ENCODE measurements at regions not wholly inside any gene's neighbourhood (a gene's known extent, or its start where the extent isn't known, plus 50 kb on each side); places are given as distances from the start of the nearest gene placed in this dataset.

GRCh38 chr20:17108896-17109295 is 117.9 kb upstream of the PCSK2 start:
- dilution Hi-C loops (cut with MboI; ENCODE audit: extremely low pct_ligation_motif_present, low sequenced_read_pairs), result no loop called here

More at GRCh38 chr20:17108896-17109295, 117.9 kb upstream of the PCSK2 start:
- H4K20me1 ChIP-seq (replicated peaks; ENCODE audit: control insufficient read depth, extremely low read depth, insufficient read depth, low read length), result no peaks in the 10 kb centered on the region
- peaks cover 3% of the 10 kb centered on the region for H3K9me3 ChIP-seq (replicated peaks; ENCODE audit: control insufficient read depth, insufficient read depth, low read length)
- H3K79me2 ChIP-seq (ENCODE audit: control insufficient read depth, insufficient read depth, low read length), result no peaks in the 10 kb centered on the region
- H3K4me2 ChIP-seq (ENCODE audit: insufficient read depth, low read length), result no peak overlapping the region
- DNase-seq (ENCODE audit: low read depth, low spot score) (no peak), FAIRE-seq (no peak)
- H3K9me1 ChIP-seq (replicated peaks; ENCODE audit: control insufficient read depth, extremely low read depth, insufficient read depth, low read length), result no peaks in the 10 kb centered on the region
- H3K4me1 ChIP-seq (ENCODE audit: control insufficient read depth, extremely low read depth, insufficient read depth, low read length), result no peaks in the 10 kb centered on the region
- TF ChIP-seq, protein P1, sequence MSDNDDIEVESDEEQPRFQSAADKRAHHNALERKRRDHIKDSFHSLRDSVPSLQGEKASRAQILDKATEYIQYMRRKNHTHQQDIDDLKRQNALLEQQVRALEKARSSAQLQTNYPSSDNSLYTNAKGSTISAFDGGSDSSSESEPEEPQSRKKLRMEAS (IDR thresholded peaks at IDR 0.05; ENCODE audit: insufficient read depth, insufficient read length), result no peak
- TF ChIP-seq GATA2 (IDR thresholded peaks at IDR 0.05; ENCODE audit: insufficient read depth, insufficient read length, low read depth, low read length) (no peak), FOS (IDR thresholded peaks at IDR 0.05; ENCODE audit: borderline replicate concordance, insufficient read depth, low read length) (no peak), EZH2 (IDR thresholded peaks at IDR 0.05; ENCODE audit: borderline replicate concordance, low read depth, low read length, severe bottlenecking) (no peak), POLR2A (IDR thresholded peaks at IDR 0.05; ENCODE audit: low read depth, low read length) (no peak), CTCF (IDR thresholded peaks at IDR 0.05; ENCODE audit: extremely low read depth in 1 of 2, insufficient read depth in 1 of 2, low read depth in 1 of 2, low read length in 2 of 2) (no peak), POLR2AphosphoS5 (IDR thresholded peaks at IDR 0.05; ENCODE audit: insufficient read depth, low read depth, low read length) (no peak), JUN (IDR thresholded peaks at IDR 0.05; ENCODE audit: borderline replicate concordance, insufficient read depth, insufficient read length, low read depth) (no peak), MYC (IDR thresholded peaks at IDR 0.05; ENCODE audit: low read depth, low read length) (no peak)
- no TSS peak for BruUV-seq (replicated peaks)
- no peak overlapping the region for H3K4me3 ChIP-seq (replicated peaks in 1 of 3; ENCODE audit: insufficient read depth in 1 of 3, low read depth in 1 of 3, low read length in 3 of 3)
- ChIA-PET POLR2A (no interaction called here), CTCF (no interaction called here)
- no peaks in the 10 kb centered on the region for H3K27me3 ChIP-seq (ENCODE audit: control insufficient read depth in 2 of 2, insufficient read depth in 2 of 2, low read length in 2 of 2)
- H3K27ac ChIP-seq (ENCODE audit: insufficient read depth, low read depth, low read length), result no peak overlapping the region
- H3K36me3 ChIP-seq (ENCODE audit: control insufficient read depth in 2 of 2, extremely low read depth in 1 of 2, insufficient read depth in 2 of 2, low read length in 2 of 2), result no peaks in the 10 kb centered on the region
- H2AFZ ChIP-seq (ENCODE audit: low read depth, low read length), result no peak overlapping the region
- intact Hi-C loops (cut with micrococcal nuclease), result no loop called here
- H3K9ac ChIP-seq (replicated peaks; ENCODE audit: extremely low read depth, insufficient read depth, low read length), result no peak overlapping the region
